Sigmoid colon (tissue), 6 donors: ENCODE measurements at regions not wholly inside any gene's neighbourhood (a gene's known extent, or its start where the extent isn't known, plus 50 kb on each side); places are given as distances from the start of the nearest gene placed in this dataset.
A peak's percentile ranks its signal among the peaks of the same experiment; 100 is the strongest.

Source experiments
- DNase-seq: peaks from one replicate; pipeline ENCODE4 v3.0.0-alpha.2; 2019
- H3K27ac ChIP-seq, 4 donors: fragments of 200-600 bp; sonication (generic); one replicate each; pipeline ENCODE4 v1.5.1; 2016 to 2019; ENCODE audit warnings: mild to moderate bottlenecking in 1 of 4
- H3K27me3 ChIP-seq, 3 donors: fragments of 200-600 bp; sonication (generic); one replicate each; pipeline ENCODE4 v1.5.1; 2019; ENCODE audit warnings: mild to moderate bottlenecking in 1 of 3
- H3K36me3 ChIP-seq, 4 donors: fragments of 200-600 bp; sonication (generic); one replicate each; pipeline ENCODE4 v1.5.1; 2016 to 2019
- H3K4me1 ChIP-seq, 4 donors: fragments of 200-600 bp; sonication (generic); one replicate each; pipeline ENCODE4 v1.5.1; 2017 to 2019
- H3K4me3 ChIP-seq, 4 donors: fragments of 200-600 bp; sonication (generic); one replicate each; pipeline ENCODE4 v1.5.1; 2017 to 2019; ENCODE audit warnings: mild to moderate bottlenecking in 2 of 4, moderate library complexity in 1 of 4
- H3K9me3 ChIP-seq, 4 donors: fragments of 200-600 bp in 3 of 4; sonication (generic) in 3 of 4; one replicate each; pipeline versions ENCODE4 v1.5.1 to v1.6.1; 2013 to 2019
- EP300 ChIP-seq, 4 donors: sonication (generic); formaldehyde crosslinking; IDR thresholded peaks; one replicate each; pipeline ENCODE4 v1.6.1; 2017; ENCODE audit warnings: antibody characterized with exemption in 4 of 4
- POLR2A ChIP-seq, 2 donors: fragments of 450-650 bp; IDR thresholded peaks; one replicate each; pipeline ENCODE4 v1.6.1; 2016; ENCODE audit warnings: antibody characterized with exemption in 2 of 2, mild to moderate bottlenecking in 2 of 2, moderate library complexity in 2 of 2
- POLR2AphosphoS5 ChIP-seq, 4 donors: sonication (generic); formaldehyde crosslinking; IDR thresholded peaks; one replicate each; pipeline ENCODE4 v1.6.1; 2017; ENCODE audit warnings: antibody characterized with exemption in 4 of 4
- WGBS, 2 donors: extraction: QIAGEN DNeasy Blood & Tissue Kit; methylation state at CpG; one replicate each; pipeline ENCODE4 v1.1.7; 2013; 5-methylcytosine and 5-hydroxymethylcytosine counted together
- intact Hi-C: fragments of 100-400 bp; cut with DNase I; formaldehyde crosslinking; loops from one replicate; pipeline ENCODE4 v1.15.1; 2023
- TF ChIP-seq, protein P1 (sequence below), 4 experiments: fragments of 450-650 bp in 3 of 4; fragments of 200-600 bp in 1 of 4; IDR thresholded peaks; one replicate each; pipeline ENCODE4 v1.5.1; 2016 to 2019; ENCODE audit warnings: antibody characterized with exemption in 4 of 4, mild to moderate bottlenecking in 3 of 4, moderate library complexity in 2 of 4
- donor health status: healthy with polysubstance abuse.
- donor health status: healthy.

DNA sequence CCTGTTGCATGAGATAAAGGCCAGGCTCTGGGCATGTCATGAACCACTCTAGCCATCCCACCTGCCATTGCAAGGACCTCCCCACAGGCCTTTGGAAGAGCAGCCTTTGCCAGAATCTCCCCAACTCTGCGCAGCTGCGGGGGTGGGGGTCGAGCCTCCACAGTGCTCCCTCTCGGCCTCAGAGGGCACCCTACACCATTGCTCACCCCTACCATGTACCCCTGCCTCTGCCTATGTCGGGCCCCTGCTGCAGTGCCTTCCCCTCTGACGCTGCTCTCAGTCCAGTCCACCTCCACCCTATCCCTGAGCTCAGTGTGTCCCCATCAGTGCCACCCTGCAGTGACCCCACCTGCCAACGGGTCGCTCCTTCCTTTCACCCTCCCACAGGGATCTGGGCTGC is 679.7 kb upstream of the RAB6C start:
- Histone ChIP-seq H3K36me3 (no peaks in the 10 kb centered on the region), H3K27ac (no peak overlapping the region), H3K27me3 (no peaks in the 10 kb centered on the region), H3K4me1 (peaks cover 0 to 48% (median 40%) of the 10 kb centered on the region in 4 donors), H3K4me3 (no peak overlapping the region), H3K9me3 (no peaks in the 10 kb centered on the region)
- TF ChIP-seq, protein P1, sequence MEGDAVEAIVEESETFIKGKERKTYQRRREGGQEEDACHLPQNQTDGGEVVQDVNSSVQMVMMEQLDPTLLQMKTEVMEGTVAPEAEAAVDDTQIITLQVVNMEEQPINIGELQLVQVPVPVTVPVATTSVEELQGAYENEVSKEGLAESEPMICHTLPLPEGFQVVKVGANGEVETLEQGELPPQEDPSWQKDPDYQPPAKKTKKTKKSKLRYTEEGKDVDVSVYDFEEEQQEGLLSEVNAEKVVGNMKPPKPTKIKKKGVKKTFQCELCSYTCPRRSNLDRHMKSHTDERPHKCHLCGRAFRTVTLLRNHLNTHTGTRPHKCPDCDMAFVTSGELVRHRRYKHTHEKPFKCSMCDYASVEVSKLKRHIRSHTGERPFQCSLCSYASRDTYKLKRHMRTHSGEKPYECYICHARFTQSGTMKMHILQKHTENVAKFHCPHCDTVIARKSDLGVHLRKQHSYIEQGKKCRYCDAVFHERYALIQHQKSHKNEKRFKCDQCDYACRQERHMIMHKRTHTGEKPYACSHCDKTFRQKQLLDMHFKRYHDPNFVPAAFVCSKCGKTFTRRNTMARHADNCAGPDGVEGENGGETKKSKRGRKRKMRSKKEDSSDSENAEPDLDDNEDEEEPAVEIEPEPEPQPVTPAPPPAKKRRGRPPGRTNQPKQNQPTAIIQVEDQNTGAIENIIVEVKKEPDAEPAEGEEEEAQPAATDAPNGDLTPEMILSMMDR (IDR thresholded peaks at IDR 0.05): no peak
- TF ChIP-seq EP300 (IDR thresholded peaks at IDR 0.05) (no peak), POLR2AphosphoS5 (IDR thresholded peaks at IDR 0.05) (no peak), POLR2A (IDR thresholded peaks at IDR 0.05) (no peak)
- WGBS, 2 donors: 76 to 85% methylated on average over 8 of the region's 8 CpGs
- intact Hi-C loops: no loop called here
- no peak for DNase-seq

DNA sequence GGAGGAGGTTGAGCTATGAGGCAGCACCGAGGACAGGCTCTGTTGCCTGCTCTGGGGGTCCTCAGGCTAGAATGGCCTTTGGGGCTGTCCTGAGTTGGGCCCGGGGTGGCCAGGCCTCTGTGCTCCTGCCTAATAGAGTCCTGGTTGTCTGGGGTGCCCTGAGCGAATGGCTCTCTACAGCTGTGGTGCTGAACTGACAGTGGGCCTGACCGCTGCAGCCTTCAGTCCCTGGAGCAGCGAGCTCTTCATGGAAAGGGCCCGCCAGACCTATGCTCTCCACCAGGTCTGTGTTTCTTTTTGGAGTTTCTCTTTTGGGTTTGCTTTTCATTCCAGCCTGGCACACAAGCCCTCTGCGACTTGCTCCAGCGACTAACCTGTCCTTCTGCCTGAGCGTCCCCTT is 679.0 kb upstream of the RAB6C start:
- Histone ChIP-seq H3K4me1 (peaks cover 0 to 48% (median 40%) of the 10 kb centered on the region in 4 donors), H3K4me3 (no peak overlapping the region), H3K27ac (peak overlapping the region in 1 of 4 donors; percentile 79), H3K36me3 (no peaks in the 10 kb centered on the region), H3K9me3 (no peaks in the 10 kb centered on the region), H3K27me3 (no peaks in the 10 kb centered on the region)
- TF ChIP-seq, protein P1 (IDR thresholded peaks at IDR 0.05): no peak
- no peak for TF ChIP-seq POLR2AphosphoS5 (IDR thresholded peaks at IDR 0.05)
- TF ChIP-seq POLR2A (IDR thresholded peaks at IDR 0.05): no peak
- no peak for TF ChIP-seq EP300 (IDR thresholded peaks at IDR 0.05)
- WGBS, 2 donors: 83 to 92% methylated on average over 9 of the region's 9 CpGs
- no peak for DNase-seq
- intact Hi-C loops: no loop called here

DNA sequence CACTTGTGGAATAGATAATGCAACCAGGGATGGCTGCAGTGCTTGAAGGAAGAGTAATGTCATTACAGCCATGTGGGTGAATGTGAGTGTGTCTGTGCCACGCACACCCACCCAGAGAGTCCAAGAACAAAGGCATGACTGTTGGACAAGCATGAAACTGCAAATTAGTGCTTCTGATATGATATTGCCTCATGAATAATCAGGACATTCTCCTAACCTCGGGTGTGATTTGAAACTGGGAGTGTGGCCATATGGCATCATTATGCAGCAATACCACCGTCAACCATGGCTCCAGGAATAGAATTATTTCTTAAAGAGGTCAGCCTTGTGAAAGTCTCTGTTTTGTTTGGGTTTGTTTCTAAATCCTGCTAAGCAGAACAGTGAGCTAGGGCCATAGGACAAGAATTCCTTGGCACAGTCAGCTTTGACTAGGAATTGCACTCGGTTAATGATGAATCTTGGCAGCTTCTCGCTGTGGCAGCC is 678.0 kb upstream of the RAB6C start:
- 49 to 72% methylated on average over 5 of the region's 5 CpGs for WGBS, 2 donors
- TF ChIP-seq POLR2A (IDR thresholded peaks at IDR 0.05) (no peak), EP300 (IDR thresholded peaks at IDR 0.05) (peak in 3 of 4 donors; percentile 12 to 78 (median 68)), POLR2AphosphoS5 (IDR thresholded peaks at IDR 0.05) (peak; percentile 20 to 76 (median 60))
- TF ChIP-seq, protein P1 (IDR thresholded peaks at IDR 0.05): no peak
- Histone ChIP-seq H3K4me3 (no peak overlapping the region), H3K9me3 (no peaks in the 10 kb centered on the region), H3K27ac (peak overlapping the region; percentile 59 to 79 (median 72)), H3K36me3 (no peaks in the 10 kb centered on the region), H3K4me1 (peaks cover 0 to 46% (median 39%) of the 10 kb centered on the region in 4 donors), H3K27me3 (no peaks in the 10 kb centered on the region)
- intact Hi-C loops: no loop called here
- no peak for DNase-seq

DNA sequence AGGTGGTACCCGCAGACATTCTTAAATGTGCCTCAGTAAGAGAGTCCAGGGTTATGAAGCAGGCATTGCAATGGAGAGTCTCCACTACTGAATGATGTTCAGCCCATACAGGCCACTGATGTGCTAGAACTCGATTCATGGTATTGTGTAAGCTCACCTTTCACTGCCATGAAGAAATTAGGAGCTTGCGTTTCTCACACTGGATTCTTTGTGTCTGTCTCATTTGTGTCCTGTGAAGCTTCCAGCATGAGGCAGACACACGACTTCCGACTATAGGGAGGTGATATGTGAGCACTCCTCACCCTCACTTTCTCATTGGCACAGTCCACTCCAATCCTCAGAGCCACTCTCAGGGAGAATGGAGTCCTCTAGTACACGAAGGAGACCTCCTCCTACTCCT is 677.4 kb upstream of the RAB6C start:
- peaks cover 0 to 40% (median 33%) of the 10 kb centered on the region in 4 donors for H3K4me1 ChIP-seq
- H3K27me3 ChIP-seq: no peaks in the 10 kb centered on the region
- no peaks in the 10 kb centered on the region for H3K9me3 ChIP-seq
- DNase-seq: no peak
- no peaks in the 10 kb centered on the region for H3K36me3 ChIP-seq
- 63 to 76% methylated on average over 6 of the region's 6 CpGs for WGBS, 2 donors
- H3K4me3 ChIP-seq: no peak overlapping the region
- H3K27ac ChIP-seq: peak overlapping the region; percentile 59 to 79 (median 72)
- TF ChIP-seq, protein P1 (IDR thresholded peaks at IDR 0.05): no peak
- TF ChIP-seq EP300 (IDR thresholded peaks at IDR 0.05) (no peak), POLR2AphosphoS5 (IDR thresholded peaks at IDR 0.05) (no peak), POLR2A (IDR thresholded peaks at IDR 0.05) (no peak)
- intact Hi-C loops: no loop called here
